ENCODE measurements at regions not wholly inside any gene's neighbourhood (a gene's known extent, or its start where the extent isn't known, plus 50 kb on each side); places are given as distances from the start of the nearest gene placed in this dataset.

DNA sequence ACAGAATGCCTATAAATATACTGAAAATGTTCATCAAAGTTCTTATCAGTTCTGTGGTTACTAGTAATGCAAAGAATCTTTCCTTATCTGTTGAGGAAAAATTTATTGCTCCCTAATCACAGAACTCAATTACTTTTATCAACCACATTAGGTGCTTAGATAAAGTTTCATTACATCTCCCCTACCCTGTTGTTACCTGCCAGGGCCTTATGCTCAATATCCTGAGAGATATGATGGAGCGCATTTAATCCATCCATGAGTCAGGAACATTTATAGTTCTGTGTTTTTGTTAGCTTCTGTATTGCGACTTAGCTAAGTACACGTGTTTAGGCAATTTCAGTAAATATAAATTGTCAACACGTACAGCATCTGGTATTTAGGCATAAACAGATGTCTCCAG, 164.3 kb upstream of the ST8SIA4 start:
- TF ChIP-seq POLR2A (IDR thresholded peaks at IDR 0.05; ENCODE audit: insufficient read depth in 1 of 2, low read depth in 2 of 2, low read length in 2 of 2) (no peak), CEBPB (IDR thresholded peaks at IDR 0.05; ENCODE audit: borderline replicate concordance, low read depth, low read length) (no peak)
